ENCODE measurements at regions not wholly inside any gene's neighbourhood (a gene's known extent, or its start where the extent isn't known, plus 50 kb on each side); places are given as distances from the start of the nearest gene placed in this dataset.

- DNase-seq (no peak), ATAC-seq (no peak)
Measured at GRCh38 chr16:86090461-86091170, 191.7 kb downstream of the IRF8 start.

DNA sequence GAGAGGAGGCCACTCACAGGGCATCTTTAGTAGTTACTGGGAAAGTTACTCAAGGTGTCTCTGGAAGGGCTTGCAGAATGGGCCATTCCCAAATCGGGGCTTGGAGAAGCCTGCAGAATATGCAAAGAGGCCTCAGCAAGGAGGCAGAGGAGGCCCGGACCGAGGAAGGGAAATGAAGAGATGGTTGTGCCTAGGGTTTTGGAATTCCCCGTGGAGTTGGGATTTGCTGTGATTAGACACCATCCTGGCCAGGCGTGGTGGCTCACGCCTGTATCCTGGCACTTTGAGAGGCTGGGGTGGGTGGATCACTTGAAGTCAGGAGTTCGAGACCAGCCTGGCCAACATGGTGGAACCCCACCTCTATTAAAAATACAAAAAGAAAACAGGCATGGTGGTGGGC lies 193.0 kb downstream of the IRF8 start:
- DNase-seq (no peak), ATAC-seq (no peak)

- ATAC-seq = no peak
- no peak for DNase-seq
Measured at GRCh38 chr16:86092586-86093480, 193.9 kb downstream of the IRF8 start.

- ATAC-seq (peak; percentile 14), DNase-seq (no peak)
Measured at GRCh38 chr16:86093801-86094750, 195.1 kb downstream of the IRF8 start.

GRCh38 chr16:86095131-86095752 lies 196.3 kb downstream of the IRF8 start:
- no peak for DNase-seq
- ATAC-seq = no peak

DNA sequence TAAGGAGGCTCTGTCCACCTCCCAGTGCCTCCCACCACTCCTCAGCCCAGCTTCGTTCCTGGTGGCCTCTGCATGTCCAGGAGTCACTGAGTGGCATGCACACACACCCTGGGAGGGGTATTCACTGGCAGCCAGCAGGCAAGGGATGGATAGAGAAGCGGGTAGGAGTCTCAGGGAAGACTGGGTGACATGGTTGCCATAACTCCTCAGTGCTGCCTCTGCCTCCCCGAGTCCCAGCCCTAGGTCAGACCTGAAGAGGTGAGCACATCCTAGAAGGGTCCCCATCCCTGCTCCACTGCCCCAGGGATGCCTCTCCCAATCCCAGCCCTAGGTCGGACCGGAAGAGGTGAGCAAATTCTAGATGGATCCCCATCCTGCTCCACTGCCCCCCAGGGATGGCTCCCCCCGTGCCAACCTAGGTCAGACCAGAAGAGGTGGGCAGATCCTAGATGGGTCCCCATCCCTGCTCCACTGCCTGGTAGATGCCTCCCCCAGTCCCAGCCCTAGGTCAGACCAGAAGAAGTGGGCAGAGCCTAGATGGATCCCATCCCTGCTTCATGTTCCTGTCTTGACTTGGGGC lies 197.0 kb downstream of the IRF8 start:
- no peak for DNase-seq
- no peak for ATAC-seq

DNA sequence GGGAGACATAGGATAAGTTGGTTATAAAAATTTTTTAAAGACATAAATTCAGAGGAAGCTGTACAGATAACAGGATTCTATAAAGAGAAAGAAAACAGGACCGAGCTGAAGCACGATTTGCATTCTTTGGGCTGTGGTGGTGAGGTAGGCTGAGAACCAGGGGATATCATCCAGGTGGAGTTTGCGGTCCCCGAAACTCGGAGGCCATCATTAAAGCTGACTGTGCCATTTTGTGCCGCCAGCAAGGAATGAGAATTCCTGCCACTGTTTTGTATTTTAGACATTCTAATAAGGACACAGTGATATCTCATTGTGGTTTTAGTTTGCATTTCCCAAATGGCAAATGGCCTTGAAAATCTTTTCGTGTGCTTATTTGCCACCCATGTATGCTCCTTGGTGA lies 197.9 kb downstream of the IRF8 start:
- DNase-seq = no peak
- ATAC-seq = no peak

GRCh38 chr16:86099326-86099725 lies 200.4 kb downstream of the IRF8 start:
- ATAC-seq (no peak), DNase-seq (no peak)

DNA sequence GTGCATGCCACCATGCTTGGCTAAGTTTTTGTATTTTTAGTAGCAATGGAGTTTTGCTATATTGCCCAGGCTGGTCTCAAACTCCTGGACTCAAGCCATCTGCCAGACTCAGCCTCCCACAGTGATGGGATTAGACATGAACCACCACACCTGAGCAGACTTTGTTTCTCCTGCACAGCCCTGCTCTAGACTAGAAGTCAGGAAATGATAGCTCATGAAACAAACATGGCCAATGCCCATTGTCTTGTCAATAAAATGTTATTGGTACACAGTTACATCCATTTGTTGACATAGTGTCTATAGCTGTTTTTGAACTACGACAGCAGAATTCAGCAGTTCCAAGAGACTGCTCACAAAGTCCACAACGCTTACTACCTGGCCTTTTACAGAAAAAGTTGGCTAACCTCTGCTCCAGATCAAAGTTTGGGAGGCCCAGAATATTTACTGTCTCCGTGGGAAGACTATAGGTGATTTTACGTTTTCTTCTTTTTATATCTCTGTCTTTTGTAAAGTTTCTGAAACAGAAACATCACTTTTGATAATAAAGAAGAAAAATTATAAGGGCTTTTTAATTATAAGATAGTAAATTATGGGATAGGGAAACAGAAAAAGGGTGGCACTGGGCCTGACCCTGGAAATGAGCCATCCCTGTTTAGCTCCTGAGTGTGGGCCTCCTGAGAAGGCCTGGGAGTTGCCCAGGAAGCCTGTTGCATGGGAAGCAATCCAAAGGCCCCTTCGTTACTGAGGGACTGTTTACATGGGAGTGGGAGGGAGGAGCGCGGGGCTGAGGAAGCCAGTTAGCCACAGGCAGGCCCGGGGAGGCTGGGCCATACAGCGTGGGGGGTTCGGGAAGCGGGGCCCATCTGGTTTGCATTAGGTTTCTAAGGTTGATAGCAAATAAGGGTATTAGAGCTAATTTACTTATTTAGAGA lies 201.5 kb downstream of the IRF8 start:
- DNase-seq = no peak
- no peak for ATAC-seq

DNA sequence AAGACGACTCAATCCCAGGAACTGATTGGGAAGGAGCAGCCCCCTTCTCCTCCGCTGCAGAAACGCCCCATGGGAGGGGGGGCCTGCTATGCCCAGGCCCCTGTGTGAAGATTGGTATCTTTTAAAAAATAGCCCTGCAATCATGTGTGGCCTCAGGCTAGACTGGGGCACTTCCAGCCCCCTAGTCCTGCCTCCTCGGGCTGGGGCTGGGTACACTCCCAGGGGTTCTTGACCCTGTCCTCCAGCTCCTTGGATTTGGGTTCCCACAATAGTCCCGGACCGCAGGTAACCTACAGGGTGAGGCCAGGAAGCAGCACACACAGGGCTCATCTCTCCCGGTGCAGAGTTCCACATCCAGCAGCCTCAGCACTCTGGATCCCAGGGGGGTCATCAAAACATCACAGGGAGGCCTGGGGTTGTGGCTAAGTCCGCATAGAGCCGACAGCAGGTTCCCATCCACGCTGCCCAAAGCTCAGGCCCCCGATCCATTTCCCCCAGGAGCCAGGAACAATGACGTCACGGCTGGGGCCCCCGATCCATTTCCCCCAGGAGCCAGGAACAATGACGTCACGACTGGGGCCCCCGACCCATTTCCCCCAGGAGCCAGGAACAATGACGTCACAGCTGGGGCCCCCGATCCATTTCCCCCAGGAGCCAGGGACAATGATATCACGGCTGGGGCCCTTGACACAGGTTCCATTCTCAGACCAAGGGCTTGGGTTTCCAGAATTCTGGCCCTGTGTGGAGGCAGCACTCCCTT lies 202.4 kb downstream of the IRF8 start:
- DNase-seq = no peak
- no peak for ATAC-seq

- ATAC-seq (no peak), DNase-seq (no peak)
Measured at GRCh38 chr16:86101897-86102157, 202.9 kb downstream of the IRF8 start.

GRCh38 chr16:86103320-86103719 lies 204.4 kb downstream of the IRF8 start:
- DNase-seq (no peak), ATAC-seq (no peak)

GRCh38 chr16:86104537-86105048 lies 205.6 kb downstream of the IRF8 start:
- DNase-seq (no peak), ATAC-seq (no peak)

- DNase-seq (no peak), ATAC-seq (no peak)
Measured at GRCh38 chr16:86107215-86107825, 208.4 kb downstream of the IRF8 start.

- DNase-seq (no peak), ATAC-seq (no peak)
Measured at GRCh38 chr16:86108062-86108461, 209.1 kb downstream of the IRF8 start.

DNA sequence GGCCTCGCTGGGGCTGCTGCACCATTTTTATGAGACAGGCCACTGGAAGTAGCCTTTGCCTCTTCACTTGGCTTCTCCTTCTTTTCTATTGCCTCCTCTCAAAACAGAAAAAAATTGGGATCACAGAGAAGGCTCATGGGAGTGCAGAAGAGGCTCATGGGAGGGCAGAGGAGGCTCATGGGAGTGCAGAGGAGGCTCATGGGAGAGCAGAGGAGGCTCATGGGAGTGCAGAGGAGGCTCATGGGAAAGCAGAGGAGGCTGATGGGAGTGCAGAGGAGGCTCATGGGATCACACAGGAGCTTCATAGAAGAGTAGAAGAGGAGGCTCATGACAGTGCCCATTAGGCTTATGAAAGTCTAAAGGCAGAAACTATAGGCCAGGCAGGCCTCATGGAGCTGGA lies 211.2 kb downstream of the IRF8 start:
- ATAC-seq (no peak), DNase-seq (no peak)

DNA sequence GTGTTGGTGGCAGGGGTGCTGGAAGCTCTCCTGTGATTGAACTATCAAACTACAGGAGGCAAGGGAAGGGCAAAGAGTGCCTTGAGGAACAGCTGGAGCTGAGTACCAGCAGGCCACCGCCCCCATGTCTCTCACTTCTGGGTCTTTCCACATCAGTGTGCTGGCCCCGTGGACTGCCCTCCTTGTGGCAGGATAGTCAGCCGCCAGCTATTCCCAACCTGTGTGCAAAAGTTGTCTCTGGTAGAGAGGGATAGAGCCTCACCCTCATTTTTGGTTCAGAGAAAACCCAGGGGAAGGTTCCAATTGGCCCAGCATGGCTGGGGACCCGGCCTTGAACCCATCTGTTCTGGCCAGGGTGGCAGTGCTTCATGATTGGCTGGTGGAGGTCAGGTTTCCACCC lies 211.8 kb downstream of the IRF8 start:
- ATAC-seq = no peak
- no peak for DNase-seq

GRCh38 chr16:86112178-86112577 lies 213.2 kb downstream of the IRF8 start:
- DNase-seq (no peak), ATAC-seq (no peak)

GRCh38 chr16:86117235-86117634 lies 218.3 kb downstream of the IRF8 start:
- DNase-seq = no peak
- no peak for ATAC-seq
